HS-27A (cell line): ENCODE measurements at regions not wholly inside any gene's neighbourhood (a gene's known extent, or its start where the extent isn't known, plus 50 kb on each side); places are given as distances from the start of the nearest gene placed in this dataset.
"Not testable (repeated sequence)": the region's sequence is repeated elsewhere in the genome, so short reads cannot be mapped to it uniquely, and the experiment has no call there.

ENCODE experiments used
- DNase-seq: peaks from one replicate; pipeline ENCODE4 v3.0.0-alpha.2; 2012; ENCODE audit warnings: low read depth, missing footprints

GRCh38 chr4:18155067-18156041 lies 133.8 kb upstream of the LCORL start:
- DNase-seq = no peak

- DNase-seq = no peak
Measured at GRCh38 chr4:18138076-18138665, 116.6 kb upstream of the LCORL start.

GRCh38 chr4:18134111-18134510 lies 112.6 kb upstream of the LCORL start:
- DNase-seq = no peak

- no peak for DNase-seq
Measured at GRCh38 chr4:18130256-18130655, 108.7 kb upstream of the LCORL start.

GRCh38 chr4:18128241-18128640 lies 106.7 kb upstream of the LCORL start:
- no peak for DNase-seq

- no peak for DNase-seq
Measured at GRCh38 chr4:18127030-18127429, 105.5 kb upstream of the LCORL start.

- DNase-seq = no peak
Measured at GRCh38 chr4:18113710-18114331, 92.3 kb upstream of the LCORL start.

GRCh38 chr4:18111081-18111480 lies 89.5 kb upstream of the LCORL start:
- no peak for DNase-seq

- no peak for DNase-seq
Measured at GRCh38 chr4:18110099-18110498, 88.5 kb upstream of the LCORL start.

- DNase-seq = no peak
Measured at GRCh38 chr4:18109676-18110075, 88.1 kb upstream of the LCORL start.

- DNase-seq = not testable (repeated sequence)
Measured at GRCh38 chr4:18107848-18108528, 86.4 kb upstream of the LCORL start.

GRCh38 chr4:18106620-18107019 lies 85.1 kb upstream of the LCORL start:
- no peak for DNase-seq

GRCh38 chr4:18105030-18106011 lies 83.8 kb upstream of the LCORL start:
- no peak for DNase-seq

GRCh38 chr4:18103876-18104605 lies 82.5 kb upstream of the LCORL start:
- DNase-seq = no peak

GRCh38 chr4:18100657-18101056 lies 79.1 kb upstream of the LCORL start:
- no peak for DNase-seq

- DNase-seq = not testable (repeated sequence)
Measured at GRCh38 chr4:18090447-18090846, 68.9 kb upstream of the LCORL start.

GRCh38 chr4:18082236-18082635 lies 60.7 kb upstream of the LCORL start:
- no peak for DNase-seq

- no peak for DNase-seq
Measured at GRCh38 chr4:18081708-18082107, 60.2 kb upstream of the LCORL start.

- no peak for DNase-seq
Measured at GRCh38 chr4:18077808-18078207, 56.3 kb upstream of the LCORL start.

GRCh38 chr4:18075823-18076433 lies 54.4 kb upstream of the LCORL start:
- DNase-seq = no peak
